HG03095 (cell line): ENCODE measurements at regions not wholly inside any gene's neighbourhood (a gene's known extent, or its start where the extent isn't known, plus 50 kb on each side); places are given as distances from the start of the nearest gene placed in this dataset.

Experiments
- ATAC-seq: cut with Tn5 transposase; IDR thresholded peaks from one replicate; pipeline ENCODE4 v1.9.1; 2021; ENCODE audit warnings: moderate library complexity; ENCODE audit not compliant: unreplicated experiment

GRCh38 chr6:14317387-14317970 is 199.9 kb downstream of the CD83 start:
- no peak for ATAC-seq

DNA sequence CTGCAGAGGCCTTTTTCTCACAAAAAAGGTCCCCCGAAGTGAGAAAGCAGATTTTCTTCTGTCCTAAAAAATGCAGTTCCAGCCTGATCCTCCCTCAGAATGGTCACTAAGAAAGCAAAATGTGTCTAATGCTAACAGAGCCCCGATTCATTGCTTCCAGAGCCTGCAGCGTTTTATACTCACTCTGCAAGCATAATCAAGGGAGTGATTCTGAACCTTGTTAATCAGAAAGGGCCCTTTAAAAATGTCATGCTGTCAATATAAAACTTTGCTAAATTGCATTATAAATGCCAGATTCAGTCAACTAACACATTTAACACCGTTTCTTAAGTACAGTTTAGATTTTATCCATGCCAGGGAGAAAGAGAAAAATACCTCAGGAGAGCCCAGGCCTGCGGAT is 202.8 kb downstream of the CD83 start:
- no peak for ATAC-seq

DNA sequence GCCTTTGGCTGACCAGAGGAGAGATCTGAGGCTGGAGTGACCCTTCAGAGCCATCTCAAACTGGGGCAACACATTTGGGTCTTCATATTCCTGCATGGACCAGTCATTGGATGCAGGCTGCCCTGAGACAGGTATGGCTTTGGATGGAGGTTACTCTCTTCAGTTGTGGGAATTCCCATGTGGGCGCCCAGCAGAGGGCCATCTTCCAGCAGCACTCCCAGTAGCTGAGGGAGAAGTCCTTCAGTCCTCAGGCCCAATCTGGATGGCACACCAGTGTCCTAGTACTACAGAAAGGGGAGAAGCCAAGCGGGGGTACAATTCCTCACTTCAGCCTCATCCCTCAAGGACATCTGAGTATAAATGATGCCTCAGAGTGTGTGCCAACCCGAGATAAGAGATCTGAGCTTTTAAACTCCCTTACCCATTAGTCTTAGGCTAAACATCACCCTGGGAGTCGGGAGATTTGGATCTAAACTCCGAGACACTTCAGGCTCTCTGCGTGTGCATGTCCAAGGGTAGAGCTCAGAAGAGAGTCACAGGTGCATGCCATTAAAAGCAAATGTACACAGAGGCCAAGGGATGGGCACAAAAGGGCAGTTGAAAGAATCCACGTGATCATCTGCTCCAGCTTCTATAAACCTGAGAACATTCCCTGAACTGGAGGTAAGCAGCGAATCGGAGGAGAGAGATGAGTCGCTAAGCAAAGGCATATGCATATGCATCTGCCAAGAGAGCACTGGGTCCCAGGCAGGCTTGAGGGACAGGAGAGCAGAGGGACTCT is 204.6 kb downstream of the CD83 start:
- ATAC-seq, result no peak

DNA sequence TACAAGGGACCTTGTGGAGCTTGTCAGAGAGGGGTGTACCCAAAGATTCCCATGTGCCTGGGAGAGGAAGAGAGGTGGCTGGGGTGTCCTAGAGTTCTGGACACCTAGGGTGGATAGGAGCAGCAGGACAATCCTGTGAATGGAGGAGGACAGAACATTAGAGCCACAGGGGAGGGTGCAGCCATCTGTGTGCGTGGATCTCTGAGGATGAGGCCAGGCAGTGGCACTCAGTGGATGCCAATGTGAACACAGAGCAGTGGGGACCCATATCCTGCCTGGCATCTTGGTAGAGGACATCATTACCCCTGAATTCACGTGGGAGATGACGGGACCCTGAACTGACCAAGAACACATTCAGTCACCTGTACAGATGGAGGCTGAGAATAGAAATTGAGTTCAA is 205.3 kb downstream of the CD83 start:
- no peak for ATAC-seq

DNA sequence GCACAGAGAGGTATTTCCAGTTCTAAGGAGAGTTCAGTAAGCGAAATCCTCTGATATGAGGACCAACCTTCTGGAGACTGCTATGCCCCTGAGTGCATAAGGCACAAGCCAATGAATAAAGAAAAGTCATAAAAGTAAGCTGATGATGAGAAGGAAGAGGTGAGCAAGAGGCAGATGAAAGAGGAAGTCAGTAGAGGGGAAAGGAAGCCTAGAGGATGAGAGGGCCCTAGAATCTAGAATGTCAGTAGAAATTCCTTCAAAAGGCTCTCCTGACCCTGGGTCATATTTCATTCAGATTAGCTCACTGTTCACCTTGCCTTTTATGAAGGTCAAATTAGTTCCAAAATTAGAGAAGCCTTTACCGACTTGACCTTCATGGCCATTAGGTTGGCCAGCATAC is 209.2 kb downstream of the CD83 start:
- ATAC-seq, result no peak

DNA sequence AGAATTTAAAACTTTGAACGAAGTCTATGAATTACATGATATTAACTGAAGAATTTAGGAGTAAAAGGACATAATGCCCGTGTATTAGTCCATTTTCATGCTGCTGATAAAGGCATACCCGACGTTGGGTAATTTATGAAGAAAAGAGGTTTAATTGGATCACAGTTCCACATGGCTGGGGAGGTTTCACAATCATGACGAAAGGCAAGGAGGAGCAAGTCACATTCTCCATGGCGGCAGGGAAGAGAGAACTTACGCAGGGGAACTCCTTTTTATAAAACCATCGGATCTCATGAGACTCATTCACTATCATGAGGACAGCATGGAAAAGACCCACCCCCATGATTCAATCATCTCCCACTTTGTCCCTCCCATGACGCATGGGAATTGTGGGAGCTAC is 210.6 kb downstream of the CD83 start:
- no peak for ATAC-seq

- no peak for ATAC-seq
Measured at GRCh38 chr6:14333556-14334305, 216.2 kb downstream of the CD83 start.

GRCh38 chr6:14335071-14335470 is 217.5 kb downstream of the CD83 start:
- no peak for ATAC-seq

DNA sequence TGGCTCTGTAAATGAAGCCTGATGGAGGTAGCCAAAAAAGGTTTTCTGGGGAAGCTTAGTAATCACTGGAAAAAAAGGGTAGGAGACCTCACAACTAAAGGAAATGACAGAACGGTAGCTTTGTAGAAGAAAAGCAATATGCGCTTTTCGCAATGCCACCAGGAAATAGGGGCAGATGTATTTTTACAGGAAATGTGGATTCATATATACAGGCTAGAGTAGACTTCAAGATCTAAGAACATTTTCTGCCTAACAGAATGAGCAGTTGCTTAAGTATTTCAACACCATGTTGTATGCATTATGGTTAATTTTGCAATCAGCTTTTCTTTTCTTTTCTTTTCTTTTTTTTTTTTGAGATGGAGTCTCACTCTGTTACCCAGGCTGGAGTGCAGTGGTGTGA is 219.6 kb downstream of the CD83 start:
- no peak for ATAC-seq

DNA sequence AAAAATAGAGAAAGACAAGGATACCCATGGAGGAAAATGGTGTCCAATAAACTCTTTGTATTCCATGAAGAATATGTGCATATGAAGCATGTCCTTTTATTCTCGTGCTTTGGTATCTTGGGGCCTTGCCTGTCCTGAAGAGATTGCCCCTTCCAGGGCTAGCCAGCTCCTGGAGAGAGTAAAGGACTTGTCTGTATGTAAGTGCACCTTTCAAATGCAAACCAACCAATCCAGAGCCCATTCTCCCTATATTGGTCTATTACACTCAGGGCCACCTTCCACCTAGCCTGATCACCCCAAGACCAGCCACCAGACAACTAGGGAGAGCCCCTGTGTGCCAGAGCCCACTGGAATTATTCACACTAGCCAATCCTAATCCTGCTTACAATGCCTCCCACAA is 221.6 kb downstream of the CD83 start:
- no peak for ATAC-seq

DNA sequence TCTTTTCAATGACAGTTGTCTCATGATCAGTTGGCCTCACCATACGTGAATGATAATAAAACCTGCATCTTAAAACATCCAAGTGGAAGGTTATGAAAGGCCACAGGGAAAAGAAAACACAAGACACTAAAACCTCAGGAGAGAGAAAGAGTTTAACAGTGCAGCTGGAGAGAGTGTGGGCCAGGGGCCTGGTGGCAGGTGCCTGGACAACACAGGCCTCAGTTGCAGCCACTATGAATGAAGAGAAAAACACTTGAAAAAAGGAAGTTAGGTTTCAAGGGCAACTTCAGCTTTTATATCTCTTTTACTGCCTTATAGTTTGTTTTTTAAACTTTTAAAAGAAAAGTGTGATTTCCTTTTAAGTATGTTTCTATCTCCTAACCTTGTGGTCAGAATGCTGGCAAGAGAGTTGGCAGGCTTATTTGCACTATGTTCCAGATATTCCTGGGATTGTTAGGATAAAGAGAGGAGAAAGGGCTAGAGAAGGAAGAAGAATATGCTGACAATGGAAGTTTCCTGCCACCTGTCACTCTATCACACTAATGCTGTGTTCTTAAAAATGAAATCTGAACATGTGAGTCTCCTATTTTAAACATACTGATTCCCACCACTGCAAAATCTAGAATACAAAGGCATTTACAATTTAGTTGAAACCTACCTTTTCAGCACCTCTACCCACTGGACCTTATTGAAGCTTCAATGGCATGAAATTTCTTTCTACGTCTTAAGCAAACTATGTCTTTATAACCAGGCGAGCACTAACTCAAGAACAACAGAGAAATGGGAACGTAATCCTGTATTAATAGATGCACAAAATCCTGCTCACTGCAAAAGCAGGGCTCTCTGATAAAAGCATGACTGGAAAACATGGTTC is 222.4 kb downstream of the CD83 start:
- no peak for ATAC-seq

GRCh38 chr6:14344486-14344885 is 226.9 kb downstream of the CD83 start:
- ATAC-seq, result no peak

- no peak for ATAC-seq
Measured at GRCh38 chr6:14348389-14348788, 230.8 kb downstream of the CD83 start.

DNA sequence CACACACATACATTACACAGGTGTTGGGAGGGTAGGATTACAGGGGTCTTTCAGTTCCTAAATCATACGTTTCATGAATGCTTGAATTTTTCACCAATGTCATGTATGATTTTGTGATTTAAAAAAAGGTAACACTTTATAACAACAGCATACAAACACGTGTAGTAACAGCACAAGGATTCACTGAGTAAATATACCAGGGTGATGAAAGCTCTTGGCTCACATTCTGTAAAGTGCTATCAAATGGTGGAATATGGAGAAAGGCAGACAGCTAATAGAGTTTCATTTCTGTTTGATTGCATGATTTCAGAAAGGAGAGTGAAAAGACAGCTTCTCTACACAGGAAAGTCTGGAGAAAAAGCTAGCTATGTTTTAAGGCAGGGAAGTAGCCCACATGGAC is 231.9 kb downstream of the CD83 start:
- no peak for ATAC-seq

DNA sequence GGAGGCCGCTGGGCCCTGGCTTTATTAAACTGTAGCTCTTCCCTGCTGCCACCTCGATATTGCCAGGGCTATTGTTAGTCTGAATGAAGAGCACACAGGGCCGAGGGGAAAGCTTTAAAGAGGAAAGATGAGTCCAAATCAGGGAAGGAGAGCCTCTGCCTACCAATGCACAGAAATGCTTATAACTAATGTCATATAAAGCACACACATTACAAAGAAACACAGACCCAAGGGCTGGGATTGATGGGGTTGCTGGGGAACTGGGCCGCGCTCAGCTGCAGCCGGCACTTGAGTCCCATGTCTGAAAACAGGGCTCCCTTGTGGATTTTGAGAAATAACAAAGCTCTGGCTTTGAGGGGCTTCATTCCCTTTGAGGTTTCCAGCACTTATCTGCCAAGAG is 232.6 kb downstream of the CD83 start:
- ATAC-seq, result no peak

- no peak for ATAC-seq
Measured at GRCh38 chr6:14353281-14353680, 235.7 kb downstream of the CD83 start.

GRCh38 chr6:14353798-14354197 is 236.2 kb downstream of the CD83 start:
- no peak for ATAC-seq

DNA sequence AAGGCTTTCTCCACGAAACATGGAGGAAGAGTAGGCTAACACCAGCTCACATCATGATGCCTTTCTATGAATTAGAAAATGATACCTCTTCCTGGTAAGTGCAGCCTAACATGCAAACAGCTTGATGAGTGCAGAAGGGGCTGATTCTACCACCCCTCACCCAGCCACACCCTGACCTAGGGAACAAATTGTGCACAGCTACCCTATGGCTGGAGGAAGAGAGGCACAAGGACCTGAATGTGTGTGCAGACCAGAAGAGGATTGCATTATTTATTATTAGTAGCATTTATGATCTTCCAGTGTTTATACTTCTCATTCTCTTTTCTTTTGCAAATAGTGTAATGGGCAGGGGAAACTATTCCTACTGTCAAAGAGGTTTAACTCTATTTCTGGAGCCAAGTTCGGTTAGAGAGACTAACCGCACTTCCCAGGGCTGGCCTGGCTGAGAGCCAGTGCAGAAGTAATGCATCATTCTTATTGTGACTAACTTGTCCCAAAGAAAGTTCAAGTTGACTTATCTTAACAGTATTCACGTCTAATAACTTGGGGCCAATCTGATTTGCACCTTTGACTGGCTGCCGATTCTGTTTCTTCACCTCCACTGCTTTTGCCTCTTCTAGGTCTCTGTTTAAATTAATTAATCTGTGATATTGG is 237.5 kb downstream of the CD83 start:
- no peak for ATAC-seq

- ATAC-seq, result no peak
Measured at GRCh38 chr6:14359438-14359837, 241.9 kb downstream of the CD83 start.

DNA sequence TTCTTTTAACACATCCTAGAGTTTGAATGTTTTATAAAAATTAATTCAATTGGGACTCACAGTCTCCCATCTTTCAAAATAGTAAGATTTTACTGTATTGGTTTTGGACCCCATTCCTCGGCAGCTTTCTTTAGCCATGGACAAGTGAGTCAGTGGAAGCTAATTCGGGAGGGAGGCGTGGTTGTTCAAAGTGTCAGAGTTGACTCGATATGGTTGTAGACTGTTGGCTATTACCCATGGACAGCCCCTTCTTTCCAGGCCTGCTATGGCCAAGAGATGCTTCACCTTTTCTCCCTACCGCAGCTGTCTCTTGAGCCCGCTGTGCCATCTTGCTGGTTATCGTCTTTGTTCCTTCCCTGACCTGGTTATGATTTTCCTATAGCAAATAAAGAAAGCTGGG is 243.0 kb downstream of the CD83 start:
- no peak for ATAC-seq

DNA sequence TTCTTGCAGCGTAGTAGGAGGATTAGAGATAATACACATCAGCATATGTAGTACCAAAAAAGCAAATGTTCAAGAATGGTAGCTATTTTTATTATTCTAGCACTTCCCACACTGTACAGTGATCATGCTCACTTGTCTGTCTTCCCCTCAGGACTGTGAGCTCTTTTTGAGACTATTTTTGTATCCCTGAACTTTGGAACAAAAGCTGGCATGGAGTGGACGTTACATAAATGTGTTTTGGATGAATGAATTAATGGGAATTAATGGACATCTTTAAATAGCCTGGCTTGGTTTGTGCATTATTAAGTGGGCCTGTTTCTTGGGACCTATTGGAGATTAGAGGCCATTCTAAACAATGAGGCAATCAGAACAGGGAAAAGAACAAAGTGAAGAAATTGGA is 243.7 kb downstream of the CD83 start:
- no peak for ATAC-seq
